ENCODE measurements at regions not wholly inside any gene's neighbourhood (a gene's known extent, or its start where the extent isn't known, plus 50 kb on each side); places are given as distances from the start of the nearest gene placed in this dataset.

DNA sequence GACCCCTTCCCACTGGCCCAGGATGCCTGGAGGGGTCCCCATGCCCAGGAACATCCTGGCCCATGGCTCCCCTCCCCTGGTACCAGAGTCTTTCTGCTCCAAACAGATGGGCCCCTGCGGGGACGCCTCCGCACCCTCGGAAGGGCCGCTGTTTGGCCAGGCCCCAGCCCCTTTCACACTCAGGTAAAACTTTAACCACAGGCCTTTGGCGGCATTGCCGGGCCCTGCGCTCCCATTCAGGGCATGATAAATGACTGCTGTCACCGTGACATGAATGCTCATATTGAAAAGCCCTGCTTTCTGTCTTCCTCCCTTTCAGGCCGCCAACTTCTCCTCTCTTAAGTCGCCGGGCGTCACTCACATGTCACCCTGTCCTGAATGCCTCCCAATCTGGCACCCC, 141.5 kb upstream of the TOP1 start (continued):
- TF ChIP-seq, protein P1, sequence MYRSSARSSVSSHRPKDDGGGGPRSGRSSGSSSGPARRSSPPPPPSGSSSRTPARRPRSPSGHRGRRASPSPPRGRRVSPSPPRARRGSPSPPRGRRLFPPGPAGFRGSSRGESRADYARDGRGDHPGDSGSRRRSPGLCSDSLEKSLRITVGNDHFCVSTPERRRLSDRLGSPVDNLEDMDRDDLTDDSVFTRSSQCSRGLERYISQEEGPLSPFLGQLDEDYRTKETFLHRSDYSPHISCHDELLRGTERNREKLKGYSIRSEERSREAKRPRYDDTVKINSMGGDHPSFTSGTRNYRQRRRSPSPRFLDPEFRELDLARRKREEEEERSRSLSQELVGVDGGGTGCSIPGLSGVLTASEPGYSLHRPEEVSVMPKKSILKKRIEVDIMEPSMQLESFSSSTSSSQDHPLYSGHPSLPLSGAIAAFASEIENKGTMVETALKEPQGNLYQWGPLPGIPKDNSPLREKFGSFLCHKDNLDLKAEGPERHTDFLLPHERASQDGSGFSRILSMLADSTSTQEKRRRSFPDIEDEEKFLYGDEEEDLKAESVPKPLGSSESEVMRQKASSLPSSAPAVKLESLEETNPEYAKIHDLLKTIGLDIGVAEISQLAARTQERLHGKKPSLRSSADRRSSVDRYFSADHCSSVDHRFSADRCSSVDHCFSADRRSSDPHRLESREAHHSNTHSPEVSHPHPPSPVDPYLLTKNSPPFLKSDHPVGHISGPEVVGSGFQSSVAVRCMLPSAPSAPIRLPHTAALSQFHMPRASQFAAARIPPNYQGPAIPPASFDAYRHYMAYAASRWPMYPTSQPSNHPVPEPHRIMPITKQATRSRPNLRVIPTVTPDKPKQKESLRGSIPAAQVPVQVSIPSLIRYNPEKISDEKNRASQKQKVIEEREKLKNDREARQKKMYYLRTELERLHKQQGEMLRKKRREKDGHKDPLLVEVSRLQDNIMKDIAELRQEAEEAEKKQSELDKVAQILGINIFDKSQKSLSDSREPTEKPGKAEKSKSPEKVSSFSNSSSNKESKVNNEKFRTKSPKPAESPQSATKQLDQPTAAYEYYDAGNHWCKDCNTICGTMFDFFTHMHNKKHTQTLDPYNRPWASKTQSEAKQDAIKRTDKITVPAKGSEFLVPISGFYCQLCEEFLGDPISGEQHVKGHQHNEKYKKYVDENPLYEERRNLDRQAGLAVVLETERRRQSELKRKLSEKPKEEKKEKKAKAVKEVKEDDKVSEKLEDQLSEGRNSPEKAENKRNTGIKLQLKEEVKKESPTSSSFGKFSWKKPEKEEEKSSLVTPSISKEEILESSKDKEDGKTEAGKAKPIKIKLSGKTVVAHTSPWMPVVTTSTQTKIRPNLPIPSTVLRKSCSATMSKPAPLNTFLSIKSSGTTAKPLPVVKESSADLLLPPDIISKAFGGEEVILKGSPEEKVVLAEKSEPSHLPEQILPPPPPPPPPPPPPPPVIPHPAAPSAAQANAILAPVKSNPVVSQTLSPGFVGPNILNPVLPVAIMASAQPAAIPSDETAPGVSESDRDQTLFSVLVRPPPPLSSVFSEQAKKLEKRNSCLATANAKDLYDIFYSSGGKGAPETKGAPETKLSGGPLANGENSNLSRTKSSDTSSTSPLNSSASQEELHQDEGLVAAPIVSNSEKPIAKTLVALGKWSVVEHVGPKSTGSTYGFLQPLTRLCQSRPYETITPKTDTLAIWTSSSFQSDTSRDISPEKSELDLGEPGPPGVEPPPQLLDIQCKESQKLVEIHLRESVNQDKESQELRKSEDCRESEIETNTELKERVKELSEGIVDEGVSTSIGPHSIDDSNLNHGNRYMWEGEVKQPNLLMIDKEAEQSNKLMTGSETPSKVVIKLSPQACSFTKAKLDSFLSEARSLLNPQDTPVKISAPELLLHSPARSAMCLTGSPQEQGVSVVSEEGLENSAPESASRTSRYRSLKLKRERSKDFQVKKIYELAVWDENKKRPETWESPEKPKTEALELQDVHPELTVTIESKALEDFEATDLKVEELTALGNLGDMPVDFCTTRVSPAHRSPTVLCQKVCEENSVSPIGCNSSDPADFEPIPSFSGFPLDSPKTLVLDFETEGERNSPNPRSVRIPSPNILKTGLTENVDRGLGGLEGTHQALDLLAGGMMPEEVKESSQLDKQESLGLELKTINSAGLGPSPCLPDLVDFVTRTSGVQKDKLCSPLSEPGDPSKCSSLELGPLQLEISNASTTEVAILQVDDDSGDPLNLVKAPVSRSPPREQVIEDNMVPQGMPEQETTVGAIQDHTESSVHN (CRISPR knock-in tag; IDR thresholded peaks at IDR 0.05): no peak
- TF ChIP-seq, protein P2, sequence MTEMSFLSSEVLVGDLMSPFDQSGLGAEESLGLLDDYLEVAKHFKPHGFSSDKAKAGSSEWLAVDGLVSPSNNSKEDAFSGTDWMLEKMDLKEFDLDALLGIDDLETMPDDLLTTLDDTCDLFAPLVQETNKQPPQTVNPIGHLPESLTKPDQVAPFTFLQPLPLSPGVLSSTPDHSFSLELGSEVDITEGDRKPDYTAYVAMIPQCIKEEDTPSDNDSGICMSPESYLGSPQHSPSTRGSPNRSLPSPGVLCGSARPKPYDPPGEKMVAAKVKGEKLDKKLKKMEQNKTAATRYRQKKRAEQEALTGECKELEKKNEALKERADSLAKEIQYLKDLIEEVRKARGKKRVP (CRISPR knock-in tag; IDR thresholded peaks at IDR 0.05): no peak
- TF ChIP-seq, protein P3, sequence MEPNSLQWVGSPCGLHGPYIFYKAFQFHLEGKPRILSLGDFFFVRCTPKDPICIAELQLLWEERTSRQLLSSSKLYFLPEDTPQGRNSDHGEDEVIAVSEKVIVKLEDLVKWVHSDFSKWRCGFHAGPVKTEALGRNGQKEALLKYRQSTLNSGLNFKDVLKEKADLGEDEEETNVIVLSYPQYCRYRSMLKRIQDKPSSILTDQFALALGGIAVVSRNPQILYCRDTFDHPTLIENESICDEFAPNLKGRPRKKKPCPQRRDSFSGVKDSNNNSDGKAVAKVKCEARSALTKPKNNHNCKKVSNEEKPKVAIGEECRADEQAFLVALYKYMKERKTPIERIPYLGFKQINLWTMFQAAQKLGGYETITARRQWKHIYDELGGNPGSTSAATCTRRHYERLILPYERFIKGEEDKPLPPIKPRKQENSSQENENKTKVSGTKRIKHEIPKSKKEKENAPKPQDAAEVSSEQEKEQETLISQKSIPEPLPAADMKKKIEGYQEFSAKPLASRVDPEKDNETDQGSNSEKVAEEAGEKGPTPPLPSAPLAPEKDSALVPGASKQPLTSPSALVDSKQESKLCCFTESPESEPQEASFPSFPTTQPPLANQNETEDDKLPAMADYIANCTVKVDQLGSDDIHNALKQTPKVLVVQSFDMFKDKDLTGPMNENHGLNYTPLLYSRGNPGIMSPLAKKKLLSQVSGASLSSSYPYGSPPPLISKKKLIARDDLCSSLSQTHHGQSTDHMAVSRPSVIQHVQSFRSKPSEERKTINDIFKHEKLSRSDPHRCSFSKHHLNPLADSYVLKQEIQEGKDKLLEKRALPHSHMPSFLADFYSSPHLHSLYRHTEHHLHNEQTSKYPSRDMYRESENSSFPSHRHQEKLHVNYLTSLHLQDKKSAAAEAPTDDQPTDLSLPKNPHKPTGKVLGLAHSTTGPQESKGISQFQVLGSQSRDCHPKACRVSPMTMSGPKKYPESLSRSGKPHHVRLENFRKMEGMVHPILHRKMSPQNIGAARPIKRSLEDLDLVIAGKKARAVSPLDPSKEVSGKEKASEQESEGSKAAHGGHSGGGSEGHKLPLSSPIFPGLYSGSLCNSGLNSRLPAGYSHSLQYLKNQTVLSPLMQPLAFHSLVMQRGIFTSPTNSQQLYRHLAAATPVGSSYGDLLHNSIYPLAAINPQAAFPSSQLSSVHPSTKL (CRISPR knock-in tag; IDR thresholded peaks at IDR 0.05): 0 out of 2 replicates have a peak, but pooled peaks have one; percentile 38
- no peak for TF ChIP-seq ZNF484 (CRISPR knock-in tag; IDR thresholded peaks at IDR 0.05; ENCODE audit: borderline replicate concordance, low read depth)
- TF ChIP-seq KDM6A (CRISPR knock-in tag; IDR thresholded peaks at IDR 0.05; ENCODE audit: low read depth): no peak
- no peak for TF ChIP-seq ZNF563 (CRISPR knock-in tag; IDR thresholded peaks at IDR 0.05)
- TF ChIP-seq RFX5 (IDR thresholded peaks at IDR 0.05; ENCODE audit: low read depth, low read length): no peak
- TF ChIP-seq PHF5A (CRISPR knock-in tag; IDR thresholded peaks at IDR 0.05; ENCODE audit: low read depth, unreplicated experiment): no peak
- no peak for TF ChIP-seq ZNF530 (CRISPR knock-in tag; IDR thresholded peaks at IDR 0.05; ENCODE audit: low read depth)
- TF ChIP-seq, protein P4, sequence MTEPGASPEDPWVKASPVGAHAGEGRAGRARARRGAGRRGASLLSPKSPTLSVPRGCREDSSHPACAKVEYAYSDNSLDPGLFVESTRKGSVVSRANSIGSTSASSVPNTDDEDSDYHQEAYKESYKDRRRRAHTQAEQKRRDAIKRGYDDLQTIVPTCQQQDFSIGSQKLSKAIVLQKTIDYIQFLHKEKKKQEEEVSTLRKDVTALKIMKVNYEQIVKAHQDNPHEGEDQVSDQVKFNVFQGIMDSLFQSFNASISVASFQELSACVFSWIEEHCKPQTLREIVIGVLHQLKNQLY (CRISPR knock-in tag; IDR thresholded peaks at IDR 0.05): no peak
- TF ChIP-seq, protein P5, sequence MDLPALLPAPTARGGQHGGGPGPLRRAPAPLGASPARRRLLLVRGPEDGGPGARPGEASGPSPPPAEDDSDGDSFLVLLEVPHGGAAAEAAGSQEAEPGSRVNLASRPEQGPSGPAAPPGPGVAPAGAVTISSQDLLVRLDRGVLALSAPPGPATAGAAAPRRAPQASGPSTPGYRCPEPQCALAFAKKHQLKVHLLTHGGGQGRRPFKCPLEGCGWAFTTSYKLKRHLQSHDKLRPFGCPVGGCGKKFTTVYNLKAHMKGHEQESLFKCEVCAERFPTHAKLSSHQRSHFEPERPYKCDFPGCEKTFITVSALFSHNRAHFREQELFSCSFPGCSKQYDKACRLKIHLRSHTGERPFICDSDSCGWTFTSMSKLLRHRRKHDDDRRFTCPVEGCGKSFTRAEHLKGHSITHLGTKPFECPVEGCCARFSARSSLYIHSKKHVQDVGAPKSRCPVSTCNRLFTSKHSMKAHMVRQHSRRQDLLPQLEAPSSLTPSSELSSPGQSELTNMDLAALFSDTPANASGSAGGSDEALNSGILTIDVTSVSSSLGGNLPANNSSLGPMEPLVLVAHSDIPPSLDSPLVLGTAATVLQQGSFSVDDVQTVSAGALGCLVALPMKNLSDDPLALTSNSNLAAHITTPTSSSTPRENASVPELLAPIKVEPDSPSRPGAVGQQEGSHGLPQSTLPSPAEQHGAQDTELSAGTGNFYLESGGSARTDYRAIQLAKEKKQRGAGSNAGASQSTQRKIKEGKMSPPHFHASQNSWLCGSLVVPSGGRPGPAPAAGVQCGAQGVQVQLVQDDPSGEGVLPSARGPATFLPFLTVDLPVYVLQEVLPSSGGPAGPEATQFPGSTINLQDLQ (CRISPR knock-in tag; IDR thresholded peaks at IDR 0.05): peak; percentile 94; the same call in 1 of the 2 replicates
- 0 out of 2 replicates have a peak, but pooled peaks have one; percentile 43 for TF ChIP-seq HMG20B (CRISPR knock-in tag; conservative IDR thresholded peaks at IDR 0.05)
- TF ChIP-seq CCAR2 (optimal IDR thresholded peaks at IDR 0.05; ENCODE audit: low read depth, low read length): no peak
- no peak for TF ChIP-seq ADNP (CRISPR knock-in tag; IDR thresholded peaks at IDR 0.05)
